ENCODE measurements at regions not wholly inside any gene's neighbourhood (a gene's known extent, or its start where the extent isn't known, plus 50 kb on each side); places are given as distances from the start of the nearest gene placed in this dataset.

DNA sequence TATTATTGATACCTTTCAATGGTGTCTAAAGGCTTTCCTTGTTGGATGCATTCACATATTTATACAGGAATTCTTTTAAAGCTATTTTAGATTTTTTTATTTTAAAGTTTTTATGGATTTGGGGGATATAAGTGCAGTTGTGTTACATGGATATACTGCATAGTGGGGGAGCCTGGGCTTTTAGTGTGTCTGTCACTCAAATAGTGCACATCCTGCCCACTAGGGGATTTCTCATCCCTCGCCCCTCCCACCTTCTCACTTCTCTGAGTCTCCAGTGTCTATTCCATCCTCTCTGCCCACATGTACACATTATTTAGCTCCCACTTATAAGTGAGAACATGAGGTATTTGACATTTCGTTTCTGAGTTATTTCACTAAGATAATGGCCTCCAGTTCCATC, 154.0 kb upstream of the MKI67 start:
- intact Hi-C loops (cut with micrococcal nuclease) = no loop called here

DNA sequence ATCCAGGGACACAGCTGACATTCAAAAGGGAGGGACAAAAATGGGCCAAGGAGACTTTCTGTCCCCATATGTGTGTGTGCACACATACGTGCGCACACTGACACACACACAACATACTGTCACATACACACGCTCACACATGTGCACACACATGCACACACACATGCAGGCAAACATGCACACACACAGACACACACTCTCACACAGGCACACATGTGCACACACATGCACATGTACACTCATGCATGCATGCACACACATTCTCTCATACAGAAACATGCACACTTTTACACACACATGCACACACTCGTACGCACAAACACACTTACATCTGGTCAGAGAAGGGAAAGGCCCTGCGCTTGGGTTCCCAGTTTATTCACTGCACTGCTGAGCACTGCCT, 155.1 kb upstream of the MKI67 start:
- intact Hi-C loops (cut with micrococcal nuclease) = no loop called here

- intact Hi-C loops (cut with micrococcal nuclease) = no loop called here
Observed at GRCh38 chr10:128281861-128282260, 155.6 kb upstream of the MKI67 start.

- intact Hi-C loops (cut with micrococcal nuclease) = no loop called here
Observed at GRCh38 chr10:128286141-128286761, 160.0 kb upstream of the MKI67 start.

- intact Hi-C loops (cut with micrococcal nuclease) = no loop called here
Observed at GRCh38 chr10:128286762-128287500, 160.7 kb upstream of the MKI67 start.

GRCh38 chr10:128287921-128288320, 161.7 kb upstream of the MKI67 start:
- intact Hi-C loops (cut with micrococcal nuclease) = no loop called here

- intact Hi-C loops (cut with micrococcal nuclease) = no loop called here
Observed at GRCh38 chr10:128289621-128290020, 163.4 kb upstream of the MKI67 start.

- intact Hi-C loops (cut with micrococcal nuclease) = no loop called here
Observed at GRCh38 chr10:128295003-128295402, 168.8 kb upstream of the MKI67 start.

- intact Hi-C loops (cut with micrococcal nuclease) = no loop called here
Observed at GRCh38 chr10:128296253-128297007, 170.2 kb upstream of the MKI67 start.

- intact Hi-C loops (cut with micrococcal nuclease) = no loop called here
Observed at GRCh38 chr10:128297709-128298378, 171.6 kb upstream of the MKI67 start.

- intact Hi-C loops (cut with micrococcal nuclease) = no loop called here
Observed at GRCh38 chr10:128298587-128298986, 172.4 kb upstream of the MKI67 start.

GRCh38 chr10:128300290-128300824, 174.1 kb upstream of the MKI67 start:
- intact Hi-C loops (cut with micrococcal nuclease) = no loop called here

GRCh38 chr10:128301051-128301450, 174.8 kb upstream of the MKI67 start:
- intact Hi-C loops (cut with micrococcal nuclease) = no loop called here

GRCh38 chr10:128302808-128303207, 176.6 kb upstream of the MKI67 start:
- intact Hi-C loops (cut with micrococcal nuclease) = no loop called here

GRCh38 chr10:128304271-128304670, 178.0 kb upstream of the MKI67 start:
- intact Hi-C loops (cut with micrococcal nuclease) = no loop called here

- intact Hi-C loops (cut with micrococcal nuclease) = no loop called here
Observed at GRCh38 chr10:128305601-128306345, 179.6 kb upstream of the MKI67 start.

- intact Hi-C loops (cut with micrococcal nuclease) = no loop called here
Observed at GRCh38 chr10:128306535-128306934, 180.3 kb upstream of the MKI67 start.

DNA sequence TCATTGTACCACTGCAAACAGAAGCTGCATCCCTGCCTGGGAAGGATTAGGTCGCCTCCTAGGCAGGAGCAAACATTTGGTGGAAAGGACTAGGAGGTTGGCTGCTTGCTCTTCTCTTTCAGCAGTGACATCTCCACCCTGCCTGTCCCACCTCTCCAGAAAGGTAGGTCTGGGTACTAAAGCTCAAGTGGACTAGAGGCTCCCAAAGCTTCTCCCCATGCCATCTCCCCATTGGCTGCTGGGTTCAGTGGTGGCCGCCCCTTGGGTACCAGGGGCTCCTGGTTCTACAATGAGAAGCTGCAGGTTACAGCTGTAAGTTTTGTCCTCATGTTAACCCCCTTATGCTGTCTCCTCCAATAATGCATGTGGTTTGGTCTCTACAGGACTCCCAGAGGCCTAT, 180.7 kb upstream of the MKI67 start:
- intact Hi-C loops (cut with micrococcal nuclease) = no loop called here

DNA sequence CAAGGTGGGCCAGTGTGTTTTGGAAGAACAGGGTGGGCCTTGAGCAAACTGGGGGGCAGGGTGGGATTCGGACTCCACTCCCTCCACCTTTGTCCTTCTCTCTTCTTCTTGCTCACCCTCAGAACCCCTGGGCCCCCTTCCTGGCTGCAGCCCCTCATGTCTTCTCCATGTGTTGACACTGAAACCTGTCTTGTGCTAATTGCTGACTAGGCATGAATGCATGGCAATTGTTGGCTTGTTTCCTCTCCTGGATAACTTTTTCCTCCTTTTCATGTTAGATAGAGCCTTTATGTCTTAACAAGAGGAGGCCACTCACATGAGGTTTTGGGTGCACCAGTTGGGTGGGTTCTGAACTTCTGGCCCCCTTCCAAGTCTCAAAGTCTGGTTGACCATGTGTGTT, 181.6 kb upstream of the MKI67 start:
- intact Hi-C loops (cut with micrococcal nuclease) = no loop called here

DNA sequence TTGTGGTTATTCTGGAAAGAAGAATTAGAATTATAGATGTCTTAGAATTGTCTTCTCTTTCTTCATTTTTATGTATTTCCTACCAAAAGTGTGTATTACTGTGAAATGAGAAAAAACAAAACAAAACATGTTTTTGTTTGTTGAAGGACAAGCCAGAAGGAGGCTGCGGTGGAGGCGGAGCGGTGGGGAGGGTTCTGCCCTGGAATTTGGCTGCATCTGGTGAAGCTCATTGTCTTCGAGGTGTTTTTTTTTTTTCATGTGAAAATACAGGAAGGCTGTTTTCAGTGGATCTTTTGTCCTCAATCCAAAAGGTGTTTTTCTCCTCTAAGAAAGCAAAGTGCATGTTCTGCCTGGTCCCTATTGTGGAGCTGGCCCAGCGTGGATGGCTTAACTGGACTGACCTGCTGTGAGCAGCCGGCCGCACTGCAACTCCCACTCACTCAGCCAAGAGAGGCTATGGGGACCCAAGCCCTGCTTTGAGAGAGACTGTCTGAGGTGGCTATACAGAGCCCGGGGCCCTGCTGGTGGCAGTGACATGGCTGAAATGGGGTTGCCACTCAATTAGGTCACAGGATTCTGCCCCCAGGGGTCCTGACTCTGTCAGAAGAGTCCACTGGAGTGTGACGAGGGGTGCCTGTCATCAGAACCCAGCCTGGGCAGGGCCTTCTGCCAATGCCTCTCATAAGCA, 184.9 kb upstream of the MKI67 start:
- intact Hi-C loops (cut with micrococcal nuclease) = no loop called here
